ENCODE measurements at regions not wholly inside any gene's neighbourhood (a gene's known extent, or its start where the extent isn't known, plus 50 kb on each side); places are given as distances from the start of the nearest gene placed in this dataset.

DNA sequence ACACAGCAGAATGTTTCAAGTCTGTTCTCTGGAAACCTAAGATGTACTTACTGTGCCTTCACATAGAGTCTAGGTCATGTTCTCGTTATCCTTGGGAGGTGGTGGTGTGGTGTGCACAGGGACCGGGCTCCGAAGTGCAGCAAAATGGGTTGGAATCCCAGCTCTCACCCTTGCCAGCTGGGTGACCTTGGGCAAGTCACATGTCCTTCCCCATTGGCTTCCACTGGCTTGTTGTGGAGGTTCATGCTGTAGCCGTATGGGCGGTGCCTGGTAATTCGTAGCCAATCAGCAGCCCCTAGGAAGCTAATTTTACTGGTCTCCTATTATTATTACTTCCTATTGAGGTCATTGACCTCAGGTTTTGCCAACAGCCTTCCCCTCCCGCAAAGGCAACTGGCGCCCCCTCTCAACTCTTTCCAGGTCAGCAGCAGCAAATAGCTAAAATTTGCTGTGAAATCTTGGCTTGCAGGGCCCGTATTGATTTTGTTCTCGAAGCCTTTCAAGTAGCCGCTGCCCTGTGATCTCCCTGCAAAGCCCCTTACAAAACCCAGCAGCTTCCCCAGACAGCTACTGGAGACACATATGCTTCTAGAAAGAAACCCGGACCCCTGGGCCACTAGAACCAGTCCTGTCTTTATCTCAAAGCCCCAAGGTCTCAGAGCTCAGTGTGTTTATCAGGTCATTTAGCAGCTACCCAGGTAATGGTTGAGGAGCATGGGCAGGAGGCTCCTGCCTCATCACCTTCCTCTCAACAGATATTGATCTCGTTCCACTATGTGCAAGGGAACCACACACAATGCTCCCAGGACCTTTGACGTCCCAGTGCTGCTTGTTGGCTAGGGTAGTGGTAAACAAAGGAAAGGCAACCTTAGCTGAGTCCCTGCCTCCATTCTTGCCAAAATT, 66.5 kb upstream of the SLC1A4 start:
- TF ChIP-seq TAF1 (IDR thresholded peaks at IDR 0.05; ENCODE audit: low read depth) (no peak), EGR1 (IDR thresholded peaks at IDR 0.05) (no peak), CREB1 (IDR thresholded peaks at IDR 0.05; ENCODE audit: low read depth) (no peak), EP300 (IDR thresholded peaks at IDR 0.05; ENCODE audit: borderline replicate concordance) (no peak), TCF12 (IDR thresholded peaks at IDR 0.05; ENCODE audit: low read depth) (no peak), ZBTB7A (IDR thresholded peaks at IDR 0.05; ENCODE audit: low read depth) (no peak), TEAD4 (IDR thresholded peaks at IDR 0.05) (no peak), CEBPB (IDR thresholded peaks at IDR 0.05) (no peak), NFIC (IDR thresholded peaks at IDR 0.05) (no peak), USF1 (IDR thresholded peaks at IDR 0.05) (no peak), FOXM1 (IDR thresholded peaks at IDR 0.05; ENCODE audit: borderline replicate concordance, low read depth) (no peak)

DNA sequence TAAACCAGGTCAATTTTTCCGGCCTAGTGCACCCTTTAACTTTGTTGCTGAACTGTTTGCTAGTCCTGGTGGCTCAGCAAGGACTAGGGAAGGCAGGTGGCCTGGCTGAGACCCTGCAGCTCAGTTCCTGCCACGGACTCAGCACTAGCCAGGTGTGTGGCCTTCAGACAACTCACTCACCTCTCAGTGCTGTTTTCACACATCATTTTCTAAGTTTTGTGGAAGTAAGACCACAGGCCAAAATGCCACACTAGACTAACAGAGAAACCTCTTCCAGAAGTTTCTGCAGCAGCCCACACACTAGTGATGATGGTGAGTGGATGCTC, 65.9 kb upstream of the SLC1A4 start:
- TF ChIP-seq EGR1 (IDR thresholded peaks at IDR 0.05) (no peak), TAF1 (IDR thresholded peaks at IDR 0.05; ENCODE audit: low read depth) (no peak), EP300 (IDR thresholded peaks at IDR 0.05; ENCODE audit: borderline replicate concordance) (no peak), NFIC (IDR thresholded peaks at IDR 0.05) (no peak), ZBTB7A (IDR thresholded peaks at IDR 0.05; ENCODE audit: low read depth) (no peak), TEAD4 (IDR thresholded peaks at IDR 0.05) (no peak), CREB1 (IDR thresholded peaks at IDR 0.05; ENCODE audit: low read depth) (no peak), CEBPB (IDR thresholded peaks at IDR 0.05) (no peak)

- no peak for TF ChIP-seq USF1 (IDR thresholded peaks at IDR 0.05)
- TF ChIP-seq EP300 (IDR thresholded peaks at IDR 0.05; ENCODE audit: borderline replicate concordance) = no peak
- TF ChIP-seq CEBPB (IDR thresholded peaks at IDR 0.05) = no peak
- TF ChIP-seq TEAD4 (IDR thresholded peaks at IDR 0.05) = no peak
- no peak for TF ChIP-seq MAX (IDR thresholded peaks at IDR 0.05)
- no peak for TF ChIP-seq YY1 (IDR thresholded peaks at IDR 0.05; ENCODE audit: low read depth)
- no peak for TF ChIP-seq EGR1 (IDR thresholded peaks at IDR 0.05)
Observed at GRCh38 chr2:64924170-64924934, 64.8 kb upstream of the SLC1A4 start.

DNA sequence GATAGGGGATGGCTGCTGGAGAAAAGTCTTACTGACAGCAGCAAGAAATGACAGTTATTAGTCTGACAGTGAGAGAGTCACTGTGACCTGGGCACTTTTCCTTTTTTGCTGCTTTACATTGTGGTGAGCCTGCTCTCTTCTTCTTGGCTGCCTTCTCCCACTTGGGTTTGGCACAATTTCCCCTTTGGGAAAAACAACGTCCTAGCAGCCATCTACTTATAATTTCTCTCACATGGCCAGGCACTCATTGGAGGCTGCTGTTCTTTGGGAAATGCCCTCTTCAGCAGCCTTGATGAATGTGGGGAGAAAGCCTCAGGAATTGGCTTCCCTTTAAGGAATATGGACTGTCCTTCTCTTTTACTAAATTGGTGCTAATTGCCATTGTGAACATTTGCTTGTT, 60.4 kb upstream of the SLC1A4 start:
- no peak for TF ChIP-seq TCF12 (IDR thresholded peaks at IDR 0.05; ENCODE audit: low read depth)
- no peak for TF ChIP-seq TEAD4 (IDR thresholded peaks at IDR 0.05)
- TF ChIP-seq REST (IDR thresholded peaks at IDR 0.05; ENCODE audit: low read depth) = no peak
- TF ChIP-seq RAD21 (IDR thresholded peaks at IDR 0.05; ENCODE audit: low read depth) = no peak
- no peak for TF ChIP-seq CREB1 (IDR thresholded peaks at IDR 0.05; ENCODE audit: low read depth)
- no peak for TF ChIP-seq CEBPB (IDR thresholded peaks at IDR 0.05)
- no peak for TF ChIP-seq EP300 (IDR thresholded peaks at IDR 0.05; ENCODE audit: borderline replicate concordance)
- TF ChIP-seq YY1 (IDR thresholded peaks at IDR 0.05; ENCODE audit: low read depth) = no peak
- TF ChIP-seq TAF1 (IDR thresholded peaks at IDR 0.05; ENCODE audit: low read depth) = no peak
- TF ChIP-seq USF1 (IDR thresholded peaks at IDR 0.05) = no peak
- TF ChIP-seq EGR1 (IDR thresholded peaks at IDR 0.05) = no peak
- no peak for TF ChIP-seq MAX (IDR thresholded peaks at IDR 0.05)
- TF ChIP-seq NFIC (IDR thresholded peaks at IDR 0.05) = no peak

DNA sequence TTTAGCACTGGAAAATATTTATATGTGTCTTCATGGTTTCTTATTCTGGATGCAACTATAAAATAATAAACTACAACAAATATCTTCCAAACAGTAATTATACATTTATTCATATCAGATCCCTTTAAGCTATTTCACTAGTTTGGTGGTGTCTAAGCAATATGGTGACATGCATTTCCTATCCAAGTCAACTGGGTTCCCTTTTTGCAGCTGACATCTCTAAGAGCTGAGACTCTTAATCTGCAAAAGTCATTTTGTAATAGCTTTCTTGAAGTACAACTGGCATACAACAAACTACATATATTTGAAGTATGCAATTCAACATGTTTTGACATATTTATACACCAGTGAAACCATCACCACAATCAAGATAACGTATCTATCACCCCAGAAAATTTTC, 59.9 kb upstream of the SLC1A4 start:
- TF ChIP-seq NFIC (IDR thresholded peaks at IDR 0.05) = no peak
- no peak for TF ChIP-seq USF1 (IDR thresholded peaks at IDR 0.05)
- TF ChIP-seq EGR1 (IDR thresholded peaks at IDR 0.05) = no peak
- TF ChIP-seq ZBTB7A (IDR thresholded peaks at IDR 0.05; ENCODE audit: low read depth) = no peak
- TF ChIP-seq CREB1 (IDR thresholded peaks at IDR 0.05; ENCODE audit: low read depth) = no peak
- TF ChIP-seq TAF1 (IDR thresholded peaks at IDR 0.05; ENCODE audit: low read depth) = no peak
- no peak for TF ChIP-seq MAX (IDR thresholded peaks at IDR 0.05)
- no peak for TF ChIP-seq TEAD4 (IDR thresholded peaks at IDR 0.05)
- TF ChIP-seq REST (IDR thresholded peaks at IDR 0.05; ENCODE audit: low read depth) = no peak
- TF ChIP-seq YY1 (IDR thresholded peaks at IDR 0.05; ENCODE audit: low read depth) = no peak
- TF ChIP-seq RAD21 (IDR thresholded peaks at IDR 0.05; ENCODE audit: low read depth) = no peak
- TF ChIP-seq TCF12 (IDR thresholded peaks at IDR 0.05; ENCODE audit: low read depth) = no peak
- no peak for TF ChIP-seq CEBPB (IDR thresholded peaks at IDR 0.05)
- TF ChIP-seq EP300 (IDR thresholded peaks at IDR 0.05; ENCODE audit: borderline replicate concordance) = no peak
- no peak for TF ChIP-seq FOXM1 (IDR thresholded peaks at IDR 0.05; ENCODE audit: borderline replicate concordance, low read depth)

Data from Ishikawa (cell line).